NCI-H446 treated with DMSO at 0.1 percent for 48 hours (cell line): ENCODE measurements at regions not wholly inside any gene's neighbourhood (a gene's known extent, or its start where the extent isn't known, plus 50 kb on each side); places are given as distances from the start of the nearest gene placed in this dataset.
"Not testable (repeated sequence)": the region's sequence is repeated elsewhere in the genome, so short reads cannot be mapped to it uniquely, and the experiment has no call there.

ENCODE experiments used
- DNase-seq: peaks from one replicate; lab custom pipeline; 2025; lab: John Stamatoyannopoulos, UW

DNA sequence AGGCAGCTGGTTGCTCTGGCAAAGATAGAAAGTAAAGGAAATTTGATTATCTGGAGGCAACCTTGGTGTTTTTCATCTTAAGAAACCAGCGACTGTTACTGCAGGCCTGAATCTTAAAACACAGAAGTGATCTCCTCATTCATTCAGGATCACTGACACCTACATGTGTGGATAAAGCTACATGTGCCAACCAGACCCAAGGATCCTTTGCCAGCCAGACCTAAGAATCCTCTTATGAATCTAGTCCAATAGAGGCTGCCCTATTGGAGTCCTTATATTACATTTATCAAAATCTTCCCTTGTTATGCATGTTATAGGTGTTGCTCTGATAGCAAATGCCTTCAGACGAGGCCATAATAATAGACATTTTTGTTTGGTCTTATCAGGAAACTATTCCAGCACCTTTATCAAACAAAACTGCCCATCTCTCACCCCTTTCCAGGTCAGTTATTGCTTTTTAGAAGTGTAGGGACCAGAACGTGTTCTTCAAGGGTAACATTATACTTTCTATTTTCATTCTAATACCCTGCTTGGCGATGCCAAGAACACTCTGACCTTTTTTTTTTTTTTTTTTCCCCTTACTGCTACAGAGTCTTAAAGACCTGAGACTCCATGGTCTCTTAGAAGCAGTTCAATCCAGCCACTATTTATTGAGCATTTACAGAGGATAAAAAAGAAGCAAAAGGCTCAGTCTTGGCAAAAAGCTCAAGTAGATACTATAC is 175.5 kb upstream of the PTBP2 start:
- no peak for DNase-seq

DNA sequence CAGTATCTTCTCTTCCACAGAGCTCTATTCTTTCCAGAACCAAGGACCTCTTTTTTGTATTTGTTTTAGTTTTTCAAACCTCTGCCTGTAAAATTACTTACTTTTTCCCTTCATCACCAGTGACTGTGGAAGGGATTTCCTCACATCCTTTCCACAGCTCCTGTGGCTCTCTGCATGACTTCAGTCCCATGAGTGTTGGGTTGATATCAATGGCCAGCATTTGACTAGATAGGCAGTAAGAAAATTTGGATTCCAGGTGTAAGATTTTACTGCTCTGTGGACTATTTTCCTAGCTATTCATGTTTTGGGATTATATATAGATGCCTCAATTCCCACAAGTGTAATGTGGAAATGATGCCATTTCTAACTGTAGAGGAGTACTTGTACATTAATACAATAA is 171.5 kb upstream of the PTBP2 start:
- no peak for DNase-seq

DNA sequence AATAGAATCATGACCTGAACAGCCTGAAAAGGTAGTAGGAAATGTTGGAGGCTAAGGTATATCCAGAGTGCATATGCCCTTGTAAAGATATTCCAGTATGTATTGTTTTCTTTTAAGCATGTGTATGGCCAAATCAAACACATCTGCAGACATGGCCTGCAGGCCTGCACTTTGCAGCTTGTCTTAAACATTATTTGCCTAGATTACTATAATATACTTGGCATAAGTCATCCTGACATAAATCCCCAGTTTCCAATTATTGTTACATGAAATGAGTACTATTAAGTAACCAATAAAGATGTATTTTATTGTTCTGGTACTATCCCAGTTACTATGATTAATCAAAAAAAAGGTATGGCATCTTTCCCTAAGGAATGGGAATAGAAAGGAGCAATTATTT is 169.1 kb upstream of the PTBP2 start:
- DNase-seq: no peak

DNA sequence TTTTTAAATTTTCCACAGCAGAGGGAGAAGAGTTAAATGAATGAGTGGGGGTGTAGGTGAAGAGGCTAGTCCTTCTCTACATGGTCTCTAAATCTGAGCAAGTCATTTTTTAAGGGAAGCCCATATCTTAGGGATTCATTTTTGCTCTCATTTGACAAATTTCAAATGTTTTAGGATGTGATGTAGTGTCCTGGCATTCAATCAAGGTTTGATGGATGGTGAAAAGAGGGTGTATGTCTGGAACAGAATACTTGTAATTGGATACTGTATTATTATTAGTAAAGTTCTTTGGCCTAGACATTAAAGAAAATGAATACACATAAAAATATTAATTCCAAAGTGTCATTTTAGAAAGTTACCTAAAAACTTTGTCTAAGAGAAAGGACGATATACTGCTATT is 167.8 kb upstream of the PTBP2 start:
- no peak for DNase-seq

DNA sequence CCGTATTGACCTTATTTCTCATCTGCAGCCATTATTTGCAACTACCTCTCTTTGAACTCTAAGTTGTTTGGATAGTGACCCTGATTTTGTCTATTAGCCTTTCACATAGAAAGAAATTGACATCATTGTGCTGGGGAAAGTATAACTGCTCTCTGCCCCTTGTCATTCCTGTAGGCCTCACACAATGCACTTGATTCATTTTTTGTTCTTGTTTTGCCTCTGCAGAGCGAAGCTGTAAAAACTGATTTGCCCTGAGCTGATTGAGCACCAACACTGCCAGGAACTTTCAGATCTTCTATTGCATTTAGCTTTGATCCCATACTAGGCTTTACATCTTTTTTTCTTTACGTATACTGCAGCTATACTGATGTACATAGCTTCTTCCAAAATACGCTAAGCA is 167.2 kb upstream of the PTBP2 start:
- DNase-seq: no peak

DNA sequence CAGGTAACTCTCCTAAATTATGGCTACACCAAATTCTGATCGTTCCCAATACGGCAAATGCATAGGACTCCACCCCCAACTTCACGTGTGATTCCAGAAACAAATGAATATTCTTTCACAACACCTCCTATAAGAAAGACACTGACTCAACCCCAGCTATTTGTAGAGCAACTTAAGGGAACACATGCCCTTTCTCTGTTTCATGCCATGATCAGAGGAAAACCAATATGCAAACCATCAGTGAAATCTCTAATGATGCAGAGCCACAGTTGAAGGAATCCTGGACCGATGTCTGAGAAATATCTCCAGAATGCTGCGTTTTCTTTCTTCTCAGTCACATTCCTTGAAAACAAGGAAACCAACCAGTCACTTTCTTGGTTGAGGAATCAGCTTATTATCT is 164.2 kb upstream of the PTBP2 start:
- DNase-seq: no peak

DNA sequence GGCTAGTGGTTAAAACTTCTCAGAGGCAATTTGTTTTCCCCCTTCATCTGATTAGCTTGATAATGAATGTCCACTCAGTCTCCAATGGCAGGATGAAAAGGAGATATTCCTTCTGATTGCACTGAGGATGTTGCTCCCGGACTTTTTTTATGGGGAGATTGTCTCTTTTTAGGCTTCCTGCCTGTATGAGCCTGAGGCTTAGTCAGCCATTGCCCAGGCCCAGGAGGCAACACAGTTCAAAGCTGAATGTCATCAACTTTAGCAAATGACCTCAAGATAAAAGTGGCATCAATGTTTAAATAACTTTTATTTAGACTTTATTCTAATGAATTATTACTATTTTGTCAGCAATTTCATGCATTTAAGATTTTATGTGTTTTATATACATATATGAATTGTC is 162.9 kb upstream of the PTBP2 start:
- DNase-seq: no peak

DNA sequence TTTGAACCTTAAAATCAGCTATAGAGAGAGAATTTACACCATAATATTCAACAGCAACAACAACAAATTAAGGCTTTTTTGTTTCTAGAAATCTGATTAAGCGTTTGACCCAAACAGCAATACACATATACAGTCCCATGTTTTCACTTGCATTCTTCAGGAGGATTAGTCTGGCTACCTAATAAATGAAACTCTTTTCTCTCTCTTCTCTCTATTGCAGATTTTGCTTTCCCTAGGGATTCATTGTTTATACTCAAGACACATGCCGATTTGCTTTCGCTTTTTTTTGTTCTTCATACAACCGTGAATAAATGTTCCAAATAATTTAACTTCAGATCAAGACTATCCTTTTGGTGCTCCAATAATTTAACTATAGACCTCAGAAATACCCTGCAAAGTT is 162.4 kb upstream of the PTBP2 start:
- DNase-seq: no peak

DNA sequence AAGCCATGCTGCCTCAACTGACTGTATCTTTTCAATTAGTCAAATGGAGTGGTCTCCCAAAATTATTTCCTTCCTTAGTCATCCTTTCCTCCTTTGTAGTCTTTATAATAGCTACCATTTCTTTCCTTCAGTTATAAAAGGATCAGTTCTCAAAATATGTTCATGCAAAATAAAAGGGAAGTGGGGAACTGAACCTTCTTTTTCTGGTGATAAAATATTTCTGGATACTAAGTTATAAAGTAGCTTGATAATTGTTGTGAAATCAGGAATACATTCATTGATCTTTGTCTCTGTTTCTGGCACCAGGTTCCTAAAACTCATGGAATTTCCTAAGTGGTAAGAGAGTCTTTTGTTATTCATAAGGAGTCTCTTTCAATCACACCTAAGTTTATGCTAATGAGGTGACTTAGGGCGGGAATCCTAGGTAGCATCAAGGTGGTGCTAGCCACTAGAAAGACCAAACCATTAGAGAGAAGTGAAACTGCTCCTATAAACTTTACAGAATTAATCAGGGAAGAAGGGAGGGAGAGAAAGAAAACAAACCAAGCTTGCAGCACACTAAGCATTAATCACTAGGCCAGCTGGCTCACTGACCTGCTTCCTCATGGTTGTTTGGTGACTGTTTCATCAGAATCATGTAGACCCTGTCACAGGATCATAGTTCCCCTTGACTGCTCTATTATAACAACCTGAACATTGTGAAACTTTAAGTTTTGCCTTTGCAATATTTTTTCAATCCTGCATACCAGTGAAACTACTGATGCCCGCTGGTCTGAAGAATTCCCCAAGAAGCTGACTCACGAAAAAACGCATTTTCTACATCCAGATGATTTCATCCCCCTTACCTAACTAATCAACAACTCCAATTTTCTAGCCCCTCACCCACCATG is 161.6 kb upstream of the PTBP2 start:
- DNase-seq: no peak

DNA sequence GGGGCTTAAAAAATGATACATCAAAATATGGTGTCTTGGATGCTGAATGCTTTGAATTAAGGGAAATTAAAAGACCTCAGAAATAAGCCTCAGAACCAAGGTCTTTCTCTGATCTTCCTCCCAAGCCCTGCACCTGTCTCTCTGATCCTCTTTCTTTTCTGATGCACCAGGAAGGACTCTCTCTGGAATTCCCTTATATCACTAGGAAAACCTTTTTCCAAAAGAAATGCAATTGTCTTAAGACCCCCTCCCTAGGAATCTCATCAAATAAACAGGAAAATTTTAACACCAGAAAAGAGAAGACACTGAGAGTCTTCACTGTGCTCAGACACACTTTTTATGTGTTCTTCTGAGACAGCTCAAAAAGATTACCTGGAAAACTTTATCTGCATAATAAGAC is 159.5 kb upstream of the PTBP2 start:
- no peak for DNase-seq

DNA sequence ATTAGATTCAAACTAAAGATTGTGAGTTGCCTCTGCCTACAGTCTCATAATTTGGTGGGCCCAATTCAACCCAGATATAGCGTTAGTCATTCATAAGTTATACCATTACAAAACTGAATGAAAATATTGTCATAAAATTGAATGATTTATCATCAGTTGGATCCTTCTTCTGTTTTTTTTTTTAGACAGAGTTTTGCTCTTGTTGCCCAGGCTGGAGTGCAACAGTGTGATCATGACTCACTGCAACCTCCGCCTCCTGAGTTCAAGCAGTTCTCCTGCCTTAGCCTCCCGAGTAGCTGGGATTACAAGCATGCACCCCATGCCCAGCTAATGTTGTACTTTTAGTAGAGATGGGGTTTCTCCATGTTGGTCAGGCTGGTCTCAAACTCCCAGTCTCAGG is 157.2 kb upstream of the PTBP2 start:
- DNase-seq: not testable (repeated sequence)

DNA sequence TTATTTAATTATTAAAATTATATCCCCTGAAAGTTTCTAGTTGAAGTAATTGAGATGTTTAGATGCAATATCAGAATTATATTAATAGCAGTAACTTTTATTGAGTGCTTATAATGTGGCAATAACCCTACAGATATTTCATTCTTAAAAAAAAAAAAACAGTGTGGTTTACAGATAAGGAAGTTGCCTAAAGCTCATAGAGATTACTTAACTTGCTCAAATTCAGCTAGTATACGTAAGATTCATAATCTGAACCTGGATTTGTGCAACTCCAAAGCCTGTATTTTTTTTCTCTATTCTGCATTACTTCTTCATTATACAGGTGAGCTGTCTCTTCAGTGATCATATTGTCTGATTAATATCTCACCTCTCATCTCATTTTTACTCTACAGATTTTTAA is 156.0 kb upstream of the PTBP2 start:
- DNase-seq: no peak

DNA sequence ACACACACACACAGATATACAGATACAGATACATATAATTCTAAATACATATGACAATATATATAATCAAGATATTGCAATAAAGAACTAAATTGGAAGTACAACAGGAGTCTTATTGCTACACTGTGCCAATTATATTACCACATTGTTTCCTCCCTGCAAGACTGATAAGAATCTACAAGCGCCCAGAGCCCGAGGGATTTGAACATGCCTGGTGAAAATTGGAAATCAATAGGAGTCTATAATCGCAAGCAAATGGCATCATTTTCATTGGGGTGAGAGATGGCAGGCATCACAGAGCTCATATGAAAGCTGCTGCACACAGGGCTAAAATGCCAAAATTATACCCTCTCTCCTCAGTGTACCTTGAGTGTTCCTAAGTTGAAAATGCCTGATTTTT is 152.9 kb upstream of the PTBP2 start:
- DNase-seq: no peak

DNA sequence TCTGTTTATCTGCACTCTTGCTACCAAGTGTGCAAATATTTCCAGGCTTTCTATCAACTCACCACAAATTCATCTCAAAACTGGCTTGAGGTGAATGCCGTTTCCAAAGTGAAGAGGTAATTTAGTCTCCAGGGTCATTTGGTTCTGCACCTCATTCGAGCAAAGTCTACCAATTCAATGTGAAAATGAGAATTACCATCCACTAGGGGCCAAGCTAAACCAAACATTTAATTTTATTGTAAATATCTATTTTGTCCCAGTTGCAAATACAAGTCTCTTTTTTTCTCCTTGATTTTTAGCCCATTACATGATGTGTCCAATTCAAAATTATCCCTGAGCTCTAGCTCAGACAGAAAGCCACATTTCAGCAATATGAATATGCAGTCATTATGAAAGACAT is 152.3 kb upstream of the PTBP2 start:
- no peak for DNase-seq

DNA sequence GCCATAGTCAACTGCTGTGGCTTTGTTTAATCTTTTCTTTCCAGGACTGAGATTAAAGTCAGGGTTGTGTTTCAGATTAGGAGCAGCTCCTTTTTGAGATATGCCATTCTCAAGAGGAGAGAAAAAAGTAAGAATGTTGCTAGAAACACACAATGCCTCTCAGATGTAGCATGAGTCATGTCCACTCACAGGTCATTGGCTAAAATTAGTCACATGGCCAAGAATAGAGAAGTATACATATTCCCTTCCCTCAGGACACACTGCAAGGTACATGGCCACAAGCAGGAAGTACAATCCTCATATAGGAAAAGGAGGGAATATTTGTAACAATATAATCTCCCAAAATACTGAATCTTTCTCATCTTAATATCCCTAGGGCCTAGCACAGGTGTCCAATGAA is 141.9 kb upstream of the PTBP2 start:
- no peak for DNase-seq

DNA sequence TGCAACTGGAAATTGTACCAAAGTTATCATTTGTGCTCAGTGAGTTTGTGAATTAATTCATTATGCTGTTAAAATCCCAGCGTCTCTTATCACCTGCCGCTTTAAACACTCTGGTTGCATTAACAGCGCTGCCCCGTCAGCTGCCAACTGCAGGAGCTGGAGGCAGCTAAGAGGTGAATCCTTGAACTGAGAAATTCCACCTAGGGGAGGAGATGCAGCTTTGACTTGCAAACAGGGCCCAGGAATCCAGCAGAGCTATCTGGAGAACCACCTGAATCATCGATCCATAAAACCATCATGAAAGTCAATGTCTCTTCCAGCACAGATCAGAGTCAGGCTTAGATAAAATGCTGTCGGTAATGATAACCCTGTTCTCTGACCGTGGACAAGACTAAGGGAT is 140.7 kb upstream of the PTBP2 start:
- DNase-seq: no peak

DNA sequence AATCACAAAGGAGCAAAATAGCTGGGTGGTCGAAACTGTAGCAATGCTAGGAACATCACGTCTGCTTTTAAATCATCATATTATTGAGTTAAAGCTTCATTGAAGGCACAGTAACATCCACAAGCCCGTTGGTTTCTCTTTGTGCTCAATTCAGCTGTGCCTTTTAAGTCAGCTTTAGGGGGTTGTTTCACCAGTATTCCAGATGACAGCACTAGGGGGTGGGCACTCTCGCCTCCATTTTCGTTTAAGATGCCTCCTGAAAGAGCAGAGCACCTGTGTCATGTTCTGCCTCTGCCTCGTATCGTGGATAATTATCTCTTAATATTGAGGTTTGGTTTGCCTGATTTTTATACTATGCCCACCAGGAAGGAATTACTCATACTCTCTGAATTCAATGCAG is 139.8 kb upstream of the PTBP2 start:
- DNase-seq: no peak

DNA sequence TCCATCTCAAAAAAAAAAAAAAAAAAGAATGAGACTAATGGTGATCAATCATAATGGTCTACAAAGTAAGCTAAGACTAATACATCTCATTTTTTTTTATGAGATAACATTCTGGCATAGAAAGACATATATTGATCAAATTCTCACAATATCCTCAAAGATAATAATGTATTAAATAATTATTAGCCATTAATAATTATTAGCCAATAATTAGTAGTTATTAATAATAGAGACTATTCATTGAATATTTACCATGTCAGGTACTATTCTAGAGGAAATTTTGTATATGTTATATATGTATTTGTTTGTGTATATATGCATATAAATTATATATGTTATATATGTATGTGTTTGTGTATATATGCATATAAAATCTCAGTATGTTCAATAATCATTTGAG is 137.7 kb upstream of the PTBP2 start:
- no peak for DNase-seq

DNA sequence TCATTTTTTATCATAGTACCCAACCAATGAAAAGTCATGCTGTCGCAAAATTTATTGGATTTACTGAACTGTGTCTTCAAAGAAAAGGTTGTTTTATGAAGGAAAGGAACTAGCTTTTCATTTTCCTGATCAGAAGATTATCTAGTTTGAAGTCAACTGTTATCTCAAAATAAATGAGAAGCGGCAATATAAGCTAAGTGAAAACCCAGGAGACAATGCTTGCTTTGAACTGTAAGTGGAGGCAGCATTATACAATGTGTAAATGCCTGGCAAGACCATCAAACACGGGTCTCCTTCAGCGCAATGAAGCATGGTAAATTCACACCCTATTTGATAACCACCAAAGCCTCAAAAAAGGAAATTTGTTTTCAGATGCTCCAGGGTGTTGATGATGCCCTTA is 134.4 kb upstream of the PTBP2 start:
- no peak for DNase-seq

DNA sequence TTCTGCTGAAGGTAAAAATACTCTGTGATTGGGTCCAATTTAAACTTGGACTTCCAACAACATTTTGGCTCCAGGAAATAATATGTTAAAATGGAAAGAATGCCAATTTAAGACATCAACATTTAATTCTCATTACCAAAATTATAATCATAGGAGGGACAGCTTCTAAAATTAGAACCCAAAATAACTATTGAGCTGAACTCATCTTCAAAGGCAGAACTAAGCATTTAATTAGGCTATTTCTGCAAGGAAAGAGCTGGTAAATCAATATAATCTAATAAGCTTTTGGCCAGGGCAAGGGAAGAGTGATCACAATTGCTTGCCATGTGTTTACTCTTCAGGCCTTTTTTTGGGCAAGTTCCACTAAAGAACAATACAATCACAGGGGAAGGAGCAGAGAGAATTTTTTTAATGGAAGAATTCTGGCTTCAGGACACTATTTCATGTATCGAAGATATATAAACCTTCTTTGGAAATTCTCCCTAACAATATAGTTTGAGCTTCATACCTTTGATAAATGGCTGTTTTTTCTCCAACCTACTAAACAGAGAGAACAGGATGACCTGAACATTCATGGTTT is 133.1 kb upstream of the PTBP2 start:
- peak; percentile 78 for DNase-seq

DNA sequence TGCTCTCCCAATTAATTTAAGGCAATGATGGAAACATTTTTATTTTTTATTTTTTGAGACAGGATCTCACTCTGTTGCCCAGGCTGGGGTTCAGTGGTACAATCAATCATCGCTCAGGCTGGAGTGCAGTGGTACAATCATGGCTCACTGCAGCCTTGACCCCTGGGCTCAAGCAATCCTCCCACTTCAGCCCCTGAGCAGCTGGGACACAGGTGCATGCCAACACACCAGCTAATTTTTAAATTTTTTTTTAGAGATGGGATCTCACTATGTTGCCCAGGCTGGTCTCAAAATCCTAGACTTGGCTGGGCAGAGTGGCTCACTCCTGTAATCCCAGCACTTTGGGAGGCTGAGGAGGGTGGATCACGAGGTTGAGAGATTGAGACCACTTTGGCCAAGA is 126.1 kb upstream of the PTBP2 start:
- not testable (repeated sequence) for DNase-seq

DNA sequence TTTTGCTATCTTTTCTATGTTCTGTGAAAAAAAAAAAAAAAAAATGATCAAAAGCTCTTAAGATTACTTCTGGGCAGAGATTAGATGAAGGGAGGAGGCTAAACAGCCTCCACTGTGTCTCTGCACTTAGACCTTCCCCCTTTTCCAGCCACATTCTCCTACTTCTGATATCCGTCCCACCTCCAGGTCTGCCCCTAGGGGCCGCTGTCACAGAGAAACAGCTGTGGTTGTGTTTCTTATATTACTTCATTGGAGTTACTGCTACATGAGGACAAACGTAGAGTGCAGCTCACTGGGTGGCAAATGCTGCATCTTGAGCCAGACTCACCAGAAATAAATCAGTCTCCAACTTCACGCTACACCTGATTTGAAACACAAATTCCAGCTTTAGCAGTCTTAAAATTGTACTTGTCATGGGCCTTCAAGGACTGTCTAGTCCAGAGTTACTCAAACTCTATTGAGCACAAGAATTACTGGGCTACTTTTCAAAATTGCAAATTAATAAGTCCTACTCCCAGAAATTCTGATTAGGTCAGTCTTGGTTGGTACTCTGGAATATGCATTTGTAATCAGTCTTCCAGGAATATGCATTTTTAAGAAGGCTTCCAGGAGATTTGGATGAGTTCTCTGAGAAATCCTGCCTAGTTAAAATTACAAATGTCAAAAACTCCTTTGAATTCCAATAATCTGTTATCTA is 125.2 kb upstream of the PTBP2 start:
- no peak for DNase-seq

DNA sequence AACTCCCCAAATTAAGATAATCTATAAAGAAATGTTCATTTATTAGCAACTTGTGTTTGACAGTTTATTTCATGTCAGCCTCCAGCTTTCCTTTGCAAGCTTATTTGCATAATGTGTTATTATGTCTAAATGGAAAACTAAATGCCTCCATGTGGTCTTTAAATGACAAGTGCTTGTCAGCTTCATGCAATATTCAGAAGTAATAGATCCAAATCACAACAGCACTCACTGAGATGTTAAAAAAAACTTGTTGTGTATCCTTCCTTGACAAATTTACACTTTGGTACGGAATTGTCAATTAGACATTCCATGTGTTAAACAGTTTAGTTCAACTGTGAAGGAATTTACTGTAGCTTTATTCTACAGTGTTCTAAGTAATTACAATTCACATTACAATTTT is 124.4 kb upstream of the PTBP2 start:
- DNase-seq: no peak
